ENCODE measurements at regions not wholly inside any gene's neighbourhood (a gene's known extent, or its start where the extent isn't known, plus 50 kb on each side); places are given as distances from the start of the nearest gene placed in this dataset.

GRCh38 chr10:130727766-130728490, 583.6 kb downstream of the TCERG1L start:
- H3K9me2 ChIP-seq (ENCODE audit: insufficient read depth, low read length): no peaks in the 10 kb centered on the region

GRCh38 chr10:130728531-130729215, 582.8 kb downstream of the TCERG1L start:
- Histone ChIP-seq H4K20me1 (ENCODE audit: insufficient read depth, low read length) (no peaks in the 10 kb centered on the region), H3K27ac (ENCODE audit: low read depth, low read length, poor library complexity, severe bottlenecking) (no peak overlapping the region), H3K4me2 (ENCODE audit: low read length) (no peak overlapping the region), H2AFZ (ENCODE audit: low read length) (no peak overlapping the region), H3K36me3 (ENCODE audit: insufficient read depth, low read length) (no peaks in the 10 kb centered on the region), H3K9me2 (ENCODE audit: insufficient read depth, low read length) (no peaks in the 10 kb centered on the region), H3K4me3 (ENCODE audit: low read depth, low read length, poor library complexity, severe bottlenecking) (no peak overlapping the region), H3K79me2 (ENCODE audit: insufficient read depth, low read depth, low read length) (no peaks in the 10 kb centered on the region), H3K4me1 (ENCODE audit: insufficient read depth, low read length, poor library complexity, severe bottlenecking) (no peaks in the 10 kb centered on the region), H3K9me3 (ENCODE audit: low read length) (no peaks in the 10 kb centered on the region)
- no peak for TF ChIP-seq CTCF (conservative IDR thresholded peaks at IDR 0.05; ENCODE audit: low read length)
- TF ChIP-seq EZH2phosphoT487 (IDR thresholded peaks at IDR 0.05; ENCODE audit: borderline replicate concordance, low read depth, low read length): no peak
- POLR2A ChIA-PET: no interaction called here
- CTCF ChIA-PET (ENCODE audit: unreplicated experiment): no interaction called here
- intact Hi-C loops (cut with micrococcal nuclease; ENCODE audit: unreplicated experiment): no loop called here
- BruUV-seq (replicated peaks): no TSS peak
- DNase-seq (ENCODE audit: low spot score): no peak

More at GRCh38 chr10:130727766-130728490, 583.6 kb downstream of the TCERG1L start:
- no peaks in the 10 kb centered on the region for H3K36me3 ChIP-seq (ENCODE audit: insufficient read depth, low read length)
- ChIA-PET POLR2A (no interaction called here), CTCF (ENCODE audit: unreplicated experiment) (no interaction called here)
- no TSS peak for BruUV-seq (replicated peaks)
- H3K27ac ChIP-seq (ENCODE audit: low read depth, low read length, poor library complexity, severe bottlenecking): no peak overlapping the region
- no peaks in the 10 kb centered on the region for H3K9me3 ChIP-seq (ENCODE audit: low read length)
- H2AFZ ChIP-seq (ENCODE audit: low read length): no peak overlapping the region
- H3K4me1 ChIP-seq (ENCODE audit: insufficient read depth, low read length, poor library complexity, severe bottlenecking): no peaks in the 10 kb centered on the region
- H3K79me2 ChIP-seq (ENCODE audit: insufficient read depth, low read depth, low read length): no peaks in the 10 kb centered on the region
- no peak overlapping the region for H3K4me3 ChIP-seq (ENCODE audit: low read depth, low read length, poor library complexity, severe bottlenecking)
- H4K20me1 ChIP-seq (ENCODE audit: insufficient read depth, low read length): no peaks in the 10 kb centered on the region
- intact Hi-C loops (cut with micrococcal nuclease; ENCODE audit: unreplicated experiment): no loop called here
- no peak for DNase-seq (ENCODE audit: low spot score)
- TF ChIP-seq EZH2phosphoT487 (IDR thresholded peaks at IDR 0.05; ENCODE audit: borderline replicate concordance, low read depth, low read length) (no peak), CTCF (conservative IDR thresholded peaks at IDR 0.05; ENCODE audit: low read length) (no peak)
- H3K4me2 ChIP-seq (ENCODE audit: low read length): no peak overlapping the region

- Histone ChIP-seq H3K4me2 (ENCODE audit: low read length) (no peak overlapping the region), H3K9me3 (ENCODE audit: low read length) (no peaks in the 10 kb centered on the region), H3K27ac (ENCODE audit: low read depth, low read length, poor library complexity, severe bottlenecking) (no peak overlapping the region), H4K20me1 (ENCODE audit: insufficient read depth, low read length) (no peaks in the 10 kb centered on the region), H3K9me2 (ENCODE audit: insufficient read depth, low read length) (no peaks in the 10 kb centered on the region), H3K4me3 (ENCODE audit: low read depth, low read length, poor library complexity, severe bottlenecking) (no peak overlapping the region), H3K4me1 (ENCODE audit: insufficient read depth, low read length, poor library complexity, severe bottlenecking) (no peaks in the 10 kb centered on the region), H2AFZ (ENCODE audit: low read length) (no peak overlapping the region), H3K36me3 (ENCODE audit: insufficient read depth, low read length) (no peaks in the 10 kb centered on the region), H3K79me2 (ENCODE audit: insufficient read depth, low read depth, low read length) (no peaks in the 10 kb centered on the region)
- BruUV-seq (replicated peaks): no TSS peak
- no peak for TF ChIP-seq EZH2phosphoT487 (IDR thresholded peaks at IDR 0.05; ENCODE audit: borderline replicate concordance, low read depth, low read length)
- TF ChIP-seq CTCF (conservative IDR thresholded peaks at IDR 0.05; ENCODE audit: low read length): no peak
- DNase-seq (ENCODE audit: low spot score): no peak
- POLR2A ChIA-PET: no interaction called here
- CTCF ChIA-PET (ENCODE audit: unreplicated experiment): interaction anchor here (0.6 kb wide), 1 partner anchor 1001 kb away, joined by 3 read pairs; no protein-coding TSS in a partner anchor
- intact Hi-C loops (cut with micrococcal nuclease; ENCODE audit: unreplicated experiment): no loop called here
Measured at GRCh38 chr10:130729876-130730275, 581.6 kb downstream of the TCERG1L start.
